Heart left ventricle (tissue), 16 donors: ENCODE measurements at regions not wholly inside any gene's neighbourhood (a gene's known extent, or its start where the extent isn't known, plus 50 kb on each side); places are given as distances from the start of the nearest gene placed in this dataset.

Experiments
- ATAC-seq, 4 donors: fragments of 200-7000 bp; cut with Tn5 transposase; one replicate each; pipeline ENCODE4 v1.9.1; 2020 to 2022; ENCODE audit warnings: moderate library complexity in 4 of 4, mild to moderate bottlenecking in 3 of 4, moderate number of reproducible peaks in 1 of 4
- DNase-seq, 5 donors: peaks; one replicate each; pipeline ENCODE4 v3.0.0-alpha.2; 2020
- H3K27ac ChIP-seq, 12 donors: fragments of 200-600 bp; sonication (generic) in 4 of 12; one replicate each; pipeline versions ENCODE4 v1.5.0 to v1.8.0; 2016 to 2022; ENCODE audit warnings: mild to moderate bottlenecking in 2 of 12
- H3K27me3 ChIP-seq, 9 donors: fragments of 200-600 bp; sonication (generic) in 2 of 9; one replicate each; pipeline versions ENCODE4 v1.5.1 to v1.8.0; 2016 to 2022; ENCODE audit warnings: mild to moderate bottlenecking in 3 of 9
- H3K36me3 ChIP-seq, 9 donors: fragments of 200-600 bp; sonication (generic) in 2 of 9; one replicate each; pipeline versions ENCODE4 v1.5.0 to v1.8.0; 2018 to 2022; ENCODE audit warnings: mild to moderate bottlenecking in 2 of 9
- H3K4me1 ChIP-seq, 12 donors: fragments of 200-600 bp; sonication (generic) in 4 of 12; one replicate each; pipeline versions ENCODE4 v1.5.0 to v1.8.0; 2016 to 2022; ENCODE audit warnings: mild to moderate bottlenecking in 3 of 12
- H3K4me3 ChIP-seq, 12 donors: fragments of 200-600 bp; sonication (generic) in 4 of 12; one replicate each; pipeline versions ENCODE4 v1.5.0 to v1.8.0; 2017 to 2022; ENCODE audit warnings: mild to moderate bottlenecking in 9 of 12, moderate library complexity in 4 of 12
- H3K9me3 ChIP-seq, 12 donors: fragments of 200-600 bp; sonication (generic) in 4 of 12; one replicate each; pipeline versions ENCODE4 v1.5.0 to v1.8.0; 2016 to 2022; ENCODE audit warnings: mild to moderate bottlenecking in 1 of 12
- CTCF ChIP-seq, 12 donors: fragments of 200-600 bp; sonication (generic) in 4 of 12; IDR thresholded peaks; one replicate each; pipeline versions ENCODE4 v1.5.0 to v1.8.0; 2018 to 2022; ENCODE audit warnings: antibody characterized with exemption in 12 of 12, mild to moderate bottlenecking in 5 of 12
- POLR2A ChIP-seq, 2 donors: fragments of 450-650 bp; IDR thresholded peaks; one replicate each; pipeline ENCODE4 v1.6.1; 2017; ENCODE audit warnings: antibody characterized with exemption in 2 of 2, mild to moderate bottlenecking in 2 of 2, moderate library complexity in 2 of 2
- WGBS, 4 donors: extraction: QIAGEN DNeasy Blood & Tissue Kit in 2 of 4; methylation state at CpG; one replicate each; pipeline versions ENCODE4 v1.1.5 to v1.1.7; 2013 to 2018; 5-methylcytosine and 5-hydroxymethylcytosine counted together
- intact Hi-C, 10 donors: fragments of 100-400 bp; cut with DNase I; formaldehyde crosslinking; loops; one replicate each; pipeline versions ENCODE4 v1.11.1 to v1.14.2; 2022
- donor health status: ischemic (EF 13 %, LVEDD 7.1; RV severe dilation, severe dysfunction).
- donor health status: healthy with polysubstance abuse.
- donor health status: DM: no; HTN: yes; CAD: no.
- donor health status: DM: no; HTN: no; CAD: no.
- donor health status: ischemic (EF 25% LVEDD 6.9; RV normal size, moderate dysfunction).
- donor health status: ischemic (EF 25% LVEDD 5.7; RV mildly dilated, moderate dysfunction).
- donor health status: healthy.
- donor health status: DM: yes; HTN: yes; CAD: no.
- donor health status: ischemic (EF 35%, LVEDD 5.7; RV mildly dilated, moderate dysfunction).
- donor health status: nonischemic (EF 11% LVEDD 7.7; RV severe dilation, severe dysfunction).
- donor health status: DM: yes; HTN: yes; CAD: no.
- donor health status: PGD.
- donor health status: ischemic (EF 29% LVEDD 5.4; RV normal size, mild dysfunction).
- donor health status: nonischemic (EF 23%, LVEDD 6.1; RV moderate dilation, normal function).

- WGBS, 4 donors, result 85 to 89% (median 87%) methylated on average over 2 of the region's 2 CpGs
- no peaks in the 10 kb centered on the region for H3K4me1 ChIP-seq
- H3K27ac ChIP-seq, result no peak overlapping the region
- ATAC-seq, result no peak
- H3K27me3 ChIP-seq, result no peaks in the 10 kb centered on the region
- intact Hi-C loops, result no loop called here
- no peaks in the 10 kb centered on the region for H3K9me3 ChIP-seq
- DNase-seq, result no peak
- no peak for TF ChIP-seq POLR2A (IDR thresholded peaks at IDR 0.05)
- TF ChIP-seq CTCF (IDR thresholded peaks at IDR 0.05), result no peak
- H3K36me3 ChIP-seq, result no peaks in the 10 kb centered on the region
- no peak overlapping the region for H3K4me3 ChIP-seq
Measured at GRCh38 chr9:1457460-1457859, 407.3 kb downstream of the DMRT2 start.

GRCh38 chr9:1458503-1458902 lies 408.3 kb downstream of the DMRT2 start:
- Histone ChIP-seq H3K27me3 (no peaks in the 10 kb centered on the region), H3K36me3 (no peaks in the 10 kb centered on the region), H3K27ac (no peak overlapping the region), H3K9me3 (no peaks in the 10 kb centered on the region), H3K4me3 (no peak overlapping the region), H3K4me1 (no peaks in the 10 kb centered on the region)
- TF ChIP-seq CTCF (IDR thresholded peaks at IDR 0.05), result no peak
- TF ChIP-seq POLR2A (IDR thresholded peaks at IDR 0.05), result no peak
- DNase-seq (no peak), ATAC-seq (peak in 2 of 4 donors; percentile 41 to 74)
- intact Hi-C loops, result no loop called here

- no peak overlapping the region for H3K4me3 ChIP-seq
- ATAC-seq (no peak), DNase-seq (no peak)
- WGBS, 4 donors, result 48 to 52% (median 50%) methylated on average over 7 of the region's 7 CpGs
- no peaks in the 10 kb centered on the region for H3K27me3 ChIP-seq
- no peaks in the 10 kb centered on the region for H3K4me1 ChIP-seq
- no peaks in the 10 kb centered on the region for H3K9me3 ChIP-seq
- no peak overlapping the region for H3K27ac ChIP-seq
- intact Hi-C loops, result no loop called here
- no peaks in the 10 kb centered on the region for H3K36me3 ChIP-seq
- TF ChIP-seq POLR2A (IDR thresholded peaks at IDR 0.05), result no peak
- TF ChIP-seq CTCF (IDR thresholded peaks at IDR 0.05), result peak; percentile 13 to 42 (median 26)
Measured at GRCh38 chr9:1460143-1460769, 410.1 kb downstream of the DMRT2 start.

- H3K9me3 ChIP-seq, result no peaks in the 10 kb centered on the region
- no peaks in the 10 kb centered on the region for H3K27me3 ChIP-seq
- H3K4me1 ChIP-seq, result no peaks in the 10 kb centered on the region
- H3K36me3 ChIP-seq, result no peaks in the 10 kb centered on the region
- H3K4me3 ChIP-seq, result no peak overlapping the region
- intact Hi-C loops, result no loop called here
- WGBS, 4 donors, result 68 to 78% (median 77%) methylated on average over 4 of the region's 4 CpGs
- ATAC-seq, result no peak
- no peak for DNase-seq
- TF ChIP-seq POLR2A (IDR thresholded peaks at IDR 0.05) (no peak), CTCF (IDR thresholded peaks at IDR 0.05) (no peak)
- H3K27ac ChIP-seq, result no peak overlapping the region
Measured at GRCh38 chr9:1461812-1462211, 411.7 kb downstream of the DMRT2 start.
